Breast epithelium (tissue), 4 donors: ENCODE measurements at regions not wholly inside any gene's neighbourhood (a gene's known extent, or its start where the extent isn't known, plus 50 kb on each side); places are given as distances from the start of the nearest gene placed in this dataset.

Source experiments
- DNase-seq, 2 donors: peaks; one replicate each; pipeline ENCODE4 v3.0.0-alpha.2; 2019; ENCODE audit warnings: low spot score in 2 of 2
- H3K27ac ChIP-seq, 2 donors: fragments of 200-600 bp; sonication (generic) in 1 of 2; one replicate each; pipeline ENCODE4 v1.5.1; 2016 to 2019; ENCODE audit warnings: mild to moderate bottlenecking in 1 of 2
- H3K27me3 ChIP-seq, 2 donors: fragments of 200-600 bp; sonication (generic) in 1 of 2; one replicate each; pipeline versions ENCODE4 v1.5.1 to v1.6.0; 2017 to 2019; ENCODE audit warnings: control low read depth in 1 of 2, mild to moderate bottlenecking in 1 of 2
- H3K36me3 ChIP-seq: fragments of 200-600 bp; one replicate; pipeline ENCODE4 v1.5.1; 2019
- H3K4me1 ChIP-seq, 2 donors: fragments of 200-600 bp; sonication (generic); one replicate each; pipeline ENCODE4 v1.5.1; 2016 to 2019; ENCODE audit warnings: control low read depth in 1 of 2
- H3K4me3 ChIP-seq, 3 donors: fragments of 200-600 bp; sonication (generic); 1 replicate in 2 of 3; 2 replicates in 1 of 3; pipeline ENCODE4 v1.5.1; 2016 to 2019; ENCODE audit warnings: mild to moderate bottlenecking in 3 of 3, moderate library complexity in 2 of 3
- H3K9me3 ChIP-seq, 2 donors: fragments of 200-600 bp; sonication (generic) in 1 of 2; one replicate each; pipeline ENCODE4 v1.5.1; 2016 to 2019; ENCODE audit warnings: control low read depth in 1 of 2
- CTCF ChIP-seq, 3 donors: fragments of 450-650 bp; IDR thresholded peaks; one replicate each; pipeline ENCODE4 v1.5.1; 2016 to 2017; ENCODE audit warnings: antibody characterized with exemption in 3 of 3, mild to moderate bottlenecking in 3 of 3, moderate library complexity in 3 of 3
- POLR2A ChIP-seq: fragments of 450-650 bp; IDR thresholded peaks from one replicate; pipeline ENCODE4 v1.6.1; 2016; ENCODE audit warnings: antibody characterized with exemption, mild to moderate bottlenecking, moderate library complexity
- POLR2AphosphoS5 ChIP-seq, 3 donors: sonication (generic); formaldehyde crosslinking; IDR thresholded peaks; one replicate each; pipeline ENCODE4 v1.6.1; 2017; ENCODE audit warnings: antibody characterized with exemption in 3 of 3
- intact Hi-C: fragments of 100-400 bp; cut with DNase I; formaldehyde crosslinking; loops from one replicate; pipeline ENCODE4 v1.15.1; 2023; ENCODE audit warnings: low total_unique reads

- no peak for DNase-seq
- no peaks in the 10 kb centered on the region for H3K4me1 ChIP-seq
- no peaks in the 10 kb centered on the region for H3K9me3 ChIP-seq
- H3K27me3 ChIP-seq: no peaks in the 10 kb centered on the region
- TF ChIP-seq POLR2A (no peak), CTCF (IDR thresholded peaks at IDR 0.05) (no peak)
- H3K27ac ChIP-seq: no peak overlapping the region
- no peaks in the 10 kb centered on the region for H3K36me3 ChIP-seq
- intact Hi-C loops: no loop called here
- H3K4me3 ChIP-seq: no peak overlapping the region
These were observed 609.2 kb downstream of the CSNK1G3 start for GRCh38 chr5:124121198-124121597.

GRCh38 chr5:124114911-124115310, 602.9 kb downstream of the CSNK1G3 start:
- Histone ChIP-seq H3K4me3 (no peak overlapping the region), H3K4me1 (no peaks in the 10 kb centered on the region), H3K36me3 (no peaks in the 10 kb centered on the region), H3K27ac (no peak overlapping the region), H3K9me3 (no peaks in the 10 kb centered on the region), H3K27me3 (no peaks in the 10 kb centered on the region)
- TF ChIP-seq CTCF (IDR thresholded peaks at IDR 0.05) (no peak), POLR2AphosphoS5 (IDR thresholded peaks at IDR 0.05) (no peak), POLR2A (no peak)
- intact Hi-C loops: no loop called here
- no peak for DNase-seq

GRCh38 chr5:124111886-124112285, 599.9 kb downstream of the CSNK1G3 start:
- Histone ChIP-seq H3K9me3 (no peaks in the 10 kb centered on the region), H3K36me3 (no peaks in the 10 kb centered on the region), H3K4me1 (no peaks in the 10 kb centered on the region), H3K27ac (no peak overlapping the region), H3K4me3 (no peak overlapping the region), H3K27me3 (no peaks in the 10 kb centered on the region)
- no peak for DNase-seq
- TF ChIP-seq CTCF (IDR thresholded peaks at IDR 0.05) (no peak), POLR2A (no peak), POLR2AphosphoS5 (IDR thresholded peaks at IDR 0.05) (no peak)
- intact Hi-C loops: no loop called here

- H3K9me3 ChIP-seq: no peaks in the 10 kb centered on the region
- DNase-seq: no peak
- no peak overlapping the region for H3K27ac ChIP-seq
- no peaks in the 10 kb centered on the region for H3K27me3 ChIP-seq
- TF ChIP-seq POLR2AphosphoS5 (IDR thresholded peaks at IDR 0.05) (no peak), POLR2A (no peak), CTCF (IDR thresholded peaks at IDR 0.05) (no peak)
- no peaks in the 10 kb centered on the region for H3K36me3 ChIP-seq
- H3K4me1 ChIP-seq: no peaks in the 10 kb centered on the region
- intact Hi-C loops: no loop called here
- no peak overlapping the region for H3K4me3 ChIP-seq
These were observed 599.0 kb downstream of the CSNK1G3 start for GRCh38 chr5:124110942-124111341.

GRCh38 chr5:124105326-124105725, 593.3 kb downstream of the CSNK1G3 start:
- no peak overlapping the region for H3K4me3 ChIP-seq
- TF ChIP-seq CTCF (IDR thresholded peaks at IDR 0.05) (no peak), POLR2A (no peak), POLR2AphosphoS5 (IDR thresholded peaks at IDR 0.05) (no peak)
- DNase-seq: no peak

More at GRCh38 chr5:124105326-124105725, 593.3 kb downstream of the CSNK1G3 start:
- H3K27me3 ChIP-seq: no peaks in the 10 kb centered on the region
- intact Hi-C loops: no loop called here
- no peaks in the 10 kb centered on the region for H3K9me3 ChIP-seq
- H3K36me3 ChIP-seq: no peaks in the 10 kb centered on the region
- H3K4me1 ChIP-seq: no peaks in the 10 kb centered on the region
- H3K27ac ChIP-seq: no peak overlapping the region
